GM12875 (cell line): ENCODE measurements at regions not wholly inside any gene's neighbourhood (a gene's known extent, or its start where the extent isn't known, plus 50 kb on each side); places are given as distances from the start of the nearest gene placed in this dataset.
"Not testable (repeated sequence)": the region's sequence is repeated elsewhere in the genome, so short reads cannot be mapped to it uniquely, and the experiment has no call there.

Source experiments
- H3K4me3 ChIP-seq: one replicate; pipeline ENCODE4 v1.5.1; 2011; ENCODE audit warnings: low read depth, low read length, control low read depth
- TF ChIP-seq, protein P1 (sequence below): IDR thresholded peaks from 2 replicates; pipeline ENCODE4 v1.5.1; 2011; ENCODE audit warnings: low read depth, mild to moderate bottlenecking, control low read depth, inconsistent platforms, low read length, moderate library complexity, borderline replicate concordance; ENCODE audit not compliant: insufficient read depth

DNA sequence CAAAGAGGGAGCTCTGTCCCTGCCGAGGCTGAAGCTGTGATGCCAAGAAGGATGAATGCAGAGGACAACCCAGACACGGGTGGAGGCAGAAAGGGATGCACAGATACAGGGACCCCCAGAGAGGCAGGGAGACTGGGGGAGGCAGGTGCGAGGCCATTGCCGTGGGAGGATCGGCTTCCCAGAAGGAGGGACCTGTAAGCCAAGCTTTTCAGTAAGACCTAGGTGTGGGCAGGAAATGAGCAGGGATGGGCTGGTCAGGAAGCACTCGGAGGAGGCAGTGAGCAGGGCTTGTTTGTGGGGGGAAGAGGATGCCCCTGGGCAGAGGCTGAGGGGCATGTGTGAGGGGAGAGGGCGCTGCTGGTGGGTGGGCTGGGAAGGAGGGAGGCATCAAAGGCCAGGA, 67.7 kb upstream of the WNT4 start:
- TF ChIP-seq, protein P1, sequence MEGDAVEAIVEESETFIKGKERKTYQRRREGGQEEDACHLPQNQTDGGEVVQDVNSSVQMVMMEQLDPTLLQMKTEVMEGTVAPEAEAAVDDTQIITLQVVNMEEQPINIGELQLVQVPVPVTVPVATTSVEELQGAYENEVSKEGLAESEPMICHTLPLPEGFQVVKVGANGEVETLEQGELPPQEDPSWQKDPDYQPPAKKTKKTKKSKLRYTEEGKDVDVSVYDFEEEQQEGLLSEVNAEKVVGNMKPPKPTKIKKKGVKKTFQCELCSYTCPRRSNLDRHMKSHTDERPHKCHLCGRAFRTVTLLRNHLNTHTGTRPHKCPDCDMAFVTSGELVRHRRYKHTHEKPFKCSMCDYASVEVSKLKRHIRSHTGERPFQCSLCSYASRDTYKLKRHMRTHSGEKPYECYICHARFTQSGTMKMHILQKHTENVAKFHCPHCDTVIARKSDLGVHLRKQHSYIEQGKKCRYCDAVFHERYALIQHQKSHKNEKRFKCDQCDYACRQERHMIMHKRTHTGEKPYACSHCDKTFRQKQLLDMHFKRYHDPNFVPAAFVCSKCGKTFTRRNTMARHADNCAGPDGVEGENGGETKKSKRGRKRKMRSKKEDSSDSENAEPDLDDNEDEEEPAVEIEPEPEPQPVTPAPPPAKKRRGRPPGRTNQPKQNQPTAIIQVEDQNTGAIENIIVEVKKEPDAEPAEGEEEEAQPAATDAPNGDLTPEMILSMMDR, result no peak

DNA sequence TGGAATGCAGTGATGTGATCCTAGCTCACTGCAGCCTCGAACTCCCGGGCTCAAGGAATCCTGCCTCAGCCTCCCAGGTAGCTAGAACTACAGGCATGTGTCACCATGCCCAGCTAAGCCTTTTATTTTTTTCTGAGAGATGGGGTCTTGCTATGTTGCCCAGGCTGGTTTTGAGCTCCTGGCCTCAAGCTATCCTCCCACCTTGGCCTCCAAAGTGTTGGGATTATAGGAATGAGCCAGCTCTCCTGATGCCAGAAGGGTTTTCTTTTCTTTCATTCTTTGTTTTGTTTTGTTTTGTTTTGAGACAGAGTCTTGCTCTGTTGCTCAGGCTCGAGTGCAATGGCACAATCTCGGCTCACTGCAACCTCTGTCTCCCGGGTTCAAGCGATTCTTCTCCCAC, 68.6 kb upstream of the WNT4 start:
- H3K4me3 ChIP-seq, result not testable (repeated sequence)

More for the DNA sequence above, 67.7 kb upstream of the WNT4 start:
- no peak overlapping the region for H3K4me3 ChIP-seq

DNA sequence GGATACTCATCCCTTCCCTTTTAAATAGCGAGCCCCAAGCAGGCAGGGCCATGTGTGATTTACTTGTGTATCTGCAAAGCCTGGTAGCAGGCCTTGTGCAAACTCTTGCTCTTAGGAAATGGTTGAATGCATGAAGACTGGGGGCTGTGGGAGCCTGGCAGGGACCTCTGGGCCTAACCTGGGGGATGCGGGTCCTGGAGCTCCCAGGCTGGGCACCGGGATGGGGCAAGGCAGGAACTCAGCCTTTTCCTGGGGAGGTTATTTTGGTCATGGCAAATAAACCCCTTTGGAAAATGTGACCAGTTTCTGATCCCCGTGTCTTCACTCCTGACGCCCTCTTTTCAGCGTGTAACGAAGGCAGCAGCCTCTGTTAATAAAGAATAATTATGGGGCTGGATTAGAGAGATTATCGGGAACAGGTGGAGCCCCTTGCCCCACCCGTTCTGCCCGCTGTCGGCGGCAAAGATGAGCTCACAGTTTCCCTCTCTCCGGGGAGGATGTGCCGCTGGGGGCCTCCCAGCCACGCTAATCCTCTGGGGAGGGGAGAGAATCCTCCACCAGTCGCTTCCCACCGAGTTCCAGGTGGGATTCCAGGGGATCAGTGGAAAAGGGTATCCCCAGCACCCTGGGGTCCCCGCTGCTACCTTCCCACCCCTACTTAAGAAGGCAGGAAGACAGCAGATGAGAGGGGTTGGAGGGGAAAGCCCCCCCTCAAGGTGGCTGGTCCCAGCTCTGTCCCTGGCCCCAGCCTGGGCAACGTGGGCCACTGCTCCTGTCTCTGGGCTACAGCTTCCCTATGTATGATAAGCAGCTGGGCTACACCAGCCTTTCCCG, 69.7 kb upstream of the WNT4 start:
- no peak overlapping the region for H3K4me3 ChIP-seq
- TF ChIP-seq, protein P1, result no peak

DNA sequence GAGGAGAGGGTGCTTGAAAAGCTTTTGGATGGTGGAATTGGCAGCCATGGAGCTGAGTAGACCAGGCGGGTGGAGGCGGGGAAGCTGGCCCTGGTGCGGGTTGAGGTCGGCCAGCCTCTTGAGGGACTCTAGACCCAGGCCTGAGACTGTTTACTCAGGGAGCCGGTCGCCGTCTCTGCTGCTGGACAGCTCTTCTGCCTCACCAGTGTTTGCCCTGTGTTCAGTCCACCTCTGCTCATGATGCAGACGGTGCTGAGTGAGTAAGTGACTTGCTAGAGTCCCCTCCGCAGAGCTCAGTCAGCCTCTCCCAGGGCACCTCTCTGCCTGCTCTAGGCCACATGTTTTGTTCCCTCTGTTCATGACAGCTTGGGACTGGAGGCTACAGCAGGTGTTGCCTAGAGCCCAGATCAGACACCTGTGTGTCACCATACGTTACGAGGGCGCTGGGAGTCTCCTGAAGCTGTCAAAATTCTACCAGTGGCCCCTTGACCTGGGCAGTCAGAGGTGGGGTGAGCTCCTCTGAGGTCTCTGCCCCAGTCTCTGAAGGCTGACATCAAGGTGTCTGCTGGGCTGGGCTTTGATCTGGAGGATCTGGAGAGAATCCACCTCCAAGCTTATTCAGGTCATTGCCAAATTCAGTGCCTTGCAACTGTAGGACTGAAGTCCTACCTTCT, 73.5 kb upstream of the WNT4 start:
- TF ChIP-seq, protein P1, result no peak
- no peak overlapping the region for H3K4me3 ChIP-seq

DNA sequence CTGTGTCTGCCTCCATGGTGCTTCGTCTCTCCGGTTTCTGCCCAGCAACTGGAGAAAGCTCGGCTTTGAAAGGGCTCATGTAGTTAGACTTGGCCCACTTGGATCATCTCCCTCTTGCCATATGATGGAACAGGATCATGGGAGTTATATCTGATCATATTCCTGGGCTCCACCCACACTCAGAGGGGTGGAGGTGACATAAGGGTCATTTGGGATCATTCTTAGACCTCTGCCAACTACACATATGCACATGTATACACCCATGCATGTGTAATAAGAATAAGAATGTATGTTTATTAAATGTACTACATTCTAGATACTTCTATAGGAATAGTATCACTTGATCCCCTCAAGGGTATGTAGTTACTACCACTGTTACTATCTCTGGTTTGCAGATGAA, 74.1 kb upstream of the WNT4 start:
- H3K4me3 ChIP-seq, result no peak overlapping the region
- TF ChIP-seq, protein P1, result no peak

DNA sequence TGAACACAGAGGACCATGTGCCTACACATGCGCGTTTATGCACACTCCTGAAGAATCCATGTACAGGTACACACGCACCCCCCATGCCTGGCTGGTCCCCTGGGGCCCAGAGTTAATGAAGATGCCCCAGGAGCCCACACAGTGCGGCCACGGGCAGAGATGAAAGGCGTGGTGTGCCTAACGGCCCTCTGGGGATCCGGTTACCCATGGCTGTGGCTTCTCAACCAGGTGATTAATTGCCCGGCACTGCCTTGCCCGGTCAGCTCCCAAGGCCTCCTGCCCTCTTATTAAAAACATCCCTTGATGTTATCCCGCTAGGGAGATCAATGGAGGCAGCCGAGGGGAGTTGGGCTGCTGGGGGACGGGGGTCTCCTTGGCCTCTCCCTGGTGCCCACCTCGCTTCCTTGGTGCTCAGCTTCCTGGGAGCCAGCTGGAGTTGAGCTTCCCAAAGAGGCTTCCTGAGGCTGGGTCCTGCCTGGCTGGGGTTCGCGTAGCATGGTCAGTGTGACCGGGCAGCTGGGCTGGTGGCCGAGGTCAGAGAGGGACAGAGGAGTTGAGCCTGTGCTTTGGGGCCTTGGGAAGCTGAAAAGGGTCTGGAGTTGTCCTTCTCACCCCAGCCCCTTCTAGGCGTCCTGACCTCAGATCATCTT, 75.0 kb upstream of the WNT4 start:
- H3K4me3 ChIP-seq, result no peak overlapping the region

DNA sequence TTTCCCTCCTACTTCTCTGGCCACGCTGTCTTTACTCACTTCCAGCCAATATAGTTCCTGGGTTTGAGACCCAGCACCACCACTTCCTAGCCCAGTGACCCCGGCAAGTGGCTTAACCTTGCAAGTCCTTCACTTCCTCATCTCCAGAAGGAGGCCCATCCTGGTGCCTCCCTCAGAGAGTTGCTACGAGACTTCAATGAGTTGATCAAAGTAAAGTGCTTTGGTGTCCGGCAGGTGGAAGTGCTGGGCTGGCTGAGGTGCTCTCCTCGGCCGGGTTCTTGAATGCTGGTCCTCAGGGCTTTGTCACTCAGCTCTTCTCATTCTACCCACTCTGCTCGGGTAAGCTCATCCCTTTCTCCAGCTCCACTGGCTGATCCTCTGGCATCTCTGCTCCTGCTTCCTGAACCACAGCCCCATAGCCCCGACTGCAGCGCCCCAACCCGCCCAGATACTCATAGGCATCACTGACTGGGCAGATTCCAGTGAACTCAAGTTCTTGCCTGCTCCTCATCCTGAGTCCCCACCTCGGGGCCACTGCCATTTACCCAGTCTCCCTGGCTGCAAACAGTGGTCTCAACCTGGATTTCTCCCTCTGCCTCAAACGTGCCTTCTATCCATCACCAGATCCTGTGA, 75.8 kb upstream of the WNT4 start:
- TF ChIP-seq, protein P1, result no peak

More for the DNA sequence above, 75.0 kb upstream of the WNT4 start:
- TF ChIP-seq, protein P1, result no peak

More for the DNA sequence above, 75.8 kb upstream of the WNT4 start:
- no peak overlapping the region for H3K4me3 ChIP-seq
